Stimulated activated naive CD8-positive, alpha-beta T cell treated with anti-CD3 and anti-CD28 coated beads, Interleukin-15, amount 100 ng/mL, for 72 hours (primary cell): ENCODE measurements at regions not wholly inside any gene's neighbourhood (a gene's known extent, or its start where the extent isn't known, plus 50 kb on each side); places are given as distances from the start of the nearest gene placed in this dataset.
"Not testable (repeated sequence)": the region's sequence is repeated elsewhere in the genome, so short reads cannot be mapped to it uniquely, and the experiment has no call there.

ENCODE experiments used
- ATAC-seq: fragments of 150-1000 bp; cut with Tn5 transposase; 2 replicates; pipeline ENCODE4 v1.10.0; 2021; ENCODE audit warnings: mild to moderate bottlenecking, moderate library complexity
- DNase-seq, 2 donors: peaks; one replicate each; pipeline ENCODE4 v3.0.0; 2021 to 2022
- H3K27ac Mint-ChIP-seq, 2 donors: one replicate each; pipeline ENCODE4 v1.8.0; 2022; ENCODE audit warnings: mild to moderate bottlenecking in 2 of 2, mixed read lengths in 2 of 2, moderate library complexity in 2 of 2
- H3K27me3 Mint-ChIP-seq: one replicate; pipeline ENCODE4 v1.8.0; 2022; ENCODE audit warnings: mixed read lengths
- H3K4me1 Mint-ChIP-seq: one replicate; pipeline ENCODE4 v1.8.0; 2022; ENCODE audit warnings: mild to moderate bottlenecking, mixed read lengths
- H3K4me3 Mint-ChIP-seq, 2 donors: one replicate each; pipeline ENCODE4 v1.8.0; 2022; ENCODE audit warnings: mild to moderate bottlenecking in 2 of 2, mixed read lengths in 2 of 2, moderate library complexity in 1 of 2
- H3K9me3 Mint-ChIP-seq, 2 donors: one replicate each; pipeline ENCODE4 v1.8.0; 2022; ENCODE audit warnings: mixed read lengths in 2 of 2

DNA sequence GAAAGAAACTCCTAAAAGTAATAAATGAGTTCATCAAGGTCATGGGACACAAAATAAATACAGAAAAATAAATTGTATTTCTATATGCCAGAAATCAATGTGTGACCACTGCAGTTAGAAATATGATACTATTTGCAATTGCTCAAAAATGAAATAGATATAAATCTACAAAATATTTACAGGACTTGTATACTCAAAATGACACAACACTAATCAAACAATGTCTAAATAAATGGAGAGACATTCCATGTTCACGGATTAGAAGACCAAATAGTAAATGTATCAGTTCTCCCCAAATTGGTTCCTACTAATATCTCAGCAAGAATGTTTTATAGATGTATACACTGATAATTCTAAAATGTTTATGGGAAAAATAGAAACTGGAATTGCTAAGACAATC lies 345.3 kb downstream of the NR2F1-AS1 start:
- no peaks in the 10 kb centered on the region for H3K4me1 Mint-ChIP-seq
- no peak for DNase-seq
- H3K4me3 Mint-ChIP-seq = no peak overlapping the region
- H3K27ac Mint-ChIP-seq = no peak overlapping the region
- H3K27me3 Mint-ChIP-seq = no peaks in the 10 kb centered on the region
- H3K9me3 Mint-ChIP-seq = peaks cover 0 to 5% of the 10 kb centered on the region in 2 donors
- ATAC-seq = no peak

DNA sequence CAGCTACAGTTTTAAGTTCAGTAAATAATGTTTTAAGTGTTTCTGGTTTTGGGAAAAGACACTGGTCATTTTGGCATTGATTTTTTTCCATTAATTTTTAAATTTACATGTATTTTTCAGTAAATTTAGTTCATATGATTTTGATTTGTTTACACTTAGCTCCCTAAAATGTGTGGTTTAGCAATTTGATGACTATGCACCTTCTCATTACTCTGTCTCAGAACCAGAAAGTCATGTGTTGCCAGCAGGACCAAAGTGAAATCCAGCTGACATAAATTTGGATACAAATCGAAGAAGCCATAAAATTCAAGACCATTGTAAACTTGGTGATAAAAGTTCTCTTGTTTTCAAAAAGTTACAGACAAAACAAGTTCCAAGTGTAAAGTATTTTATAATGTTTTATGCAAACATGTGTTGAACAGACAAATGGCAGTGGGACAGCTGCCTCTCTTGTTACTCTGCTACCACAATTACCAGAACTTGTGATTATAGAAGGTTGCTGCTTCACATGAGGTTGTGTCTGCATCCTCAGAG lies 354.8 kb downstream of the NR2F1-AS1 start:
- Mint-ChIP-seq H3K9me3 (peaks cover 0 to 4% of the 10 kb centered on the region in 2 donors), H3K27ac (no peak overlapping the region), H3K27me3 (no peaks in the 10 kb centered on the region), H3K4me1 (no peaks in the 10 kb centered on the region), H3K4me3 (no peak overlapping the region)
- ATAC-seq = no peak
- no peak for DNase-seq

DNA sequence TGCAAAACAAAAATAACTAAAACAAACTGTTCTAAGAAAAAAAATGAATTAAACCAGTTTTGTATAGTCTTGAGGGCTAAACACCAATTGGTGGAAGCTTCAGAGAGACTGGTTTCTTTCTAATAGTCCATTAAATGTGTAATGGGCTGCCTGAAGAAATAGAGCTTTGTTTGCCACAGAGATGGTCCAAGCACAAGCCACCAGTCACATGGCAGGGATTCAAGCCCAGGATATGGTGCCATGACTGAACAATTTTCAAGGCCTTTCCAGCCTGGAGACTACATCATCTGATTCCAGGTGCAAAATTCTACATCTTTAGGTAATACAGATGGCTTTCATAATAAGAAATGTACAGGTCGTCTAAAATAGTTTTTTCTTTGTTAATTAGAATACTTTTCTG lies 355.3 kb downstream of the NR2F1-AS1 start:
- ATAC-seq (no peak), DNase-seq (no peak)

DNA sequence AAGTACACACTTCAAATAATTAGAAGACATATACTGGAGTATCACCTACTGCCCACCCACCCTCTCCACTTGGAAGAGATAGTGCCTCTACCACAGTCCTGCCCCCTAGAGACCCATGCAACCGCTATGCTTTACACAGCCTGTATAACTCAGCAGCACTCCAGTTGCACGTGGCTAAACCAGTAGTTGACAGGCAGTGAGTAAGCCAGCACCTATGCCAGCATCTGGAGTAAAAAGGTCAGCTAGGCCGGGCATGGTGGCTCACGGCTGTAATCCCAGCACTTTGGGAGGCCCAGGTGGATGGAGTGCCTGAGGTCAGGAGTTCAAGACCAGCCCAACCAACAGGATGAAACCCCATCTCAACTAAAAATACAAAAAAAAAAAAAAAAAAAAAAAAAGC lies 356.4 kb downstream of the NR2F1-AS1 start:
- Mint-ChIP-seq H3K27ac (no peak overlapping the region), H3K9me3 (peaks cover 0 to 4% of the 10 kb centered on the region in 2 donors), H3K4me3 (no peak overlapping the region), H3K27me3 (no peaks in the 10 kb centered on the region), H3K4me1 (no peaks in the 10 kb centered on the region)
- DNase-seq = no peak
- ATAC-seq = no peak

More for the DNA sequence above, 355.3 kb downstream of the NR2F1-AS1 start:
- no peak overlapping the region for H3K27ac Mint-ChIP-seq
- no peaks in the 10 kb centered on the region for H3K27me3 Mint-ChIP-seq
- no peaks in the 10 kb centered on the region for H3K4me1 Mint-ChIP-seq
- H3K9me3 Mint-ChIP-seq = peaks cover 0 to 4% of the 10 kb centered on the region in 2 donors
- no peak overlapping the region for H3K4me3 Mint-ChIP-seq

DNA sequence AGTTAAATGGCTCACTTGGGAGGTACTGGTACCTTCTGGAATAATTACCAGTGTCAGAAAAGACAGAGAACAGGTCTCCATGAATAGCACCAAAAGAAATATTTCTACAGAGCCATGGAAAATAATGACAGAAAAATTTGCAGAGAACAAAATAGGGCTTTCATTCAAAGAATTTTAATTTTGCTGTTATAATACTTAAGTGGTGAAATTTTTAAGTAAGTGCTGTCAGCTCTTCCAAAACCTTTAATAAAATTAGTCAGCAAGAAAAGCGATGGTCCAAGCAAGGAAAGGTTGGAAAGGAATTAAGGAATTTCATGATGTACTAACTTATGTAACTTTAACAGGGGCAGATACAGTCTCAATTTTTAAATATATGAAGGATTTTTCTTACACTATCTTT lies 359.2 kb downstream of the NR2F1-AS1 start:
- Mint-ChIP-seq H3K4me3 (no peak overlapping the region), H3K27ac (no peak overlapping the region), H3K4me1 (no peaks in the 10 kb centered on the region), H3K9me3 (no peaks in the 10 kb centered on the region), H3K27me3 (no peaks in the 10 kb centered on the region)
- ATAC-seq (no peak), DNase-seq (no peak)

DNA sequence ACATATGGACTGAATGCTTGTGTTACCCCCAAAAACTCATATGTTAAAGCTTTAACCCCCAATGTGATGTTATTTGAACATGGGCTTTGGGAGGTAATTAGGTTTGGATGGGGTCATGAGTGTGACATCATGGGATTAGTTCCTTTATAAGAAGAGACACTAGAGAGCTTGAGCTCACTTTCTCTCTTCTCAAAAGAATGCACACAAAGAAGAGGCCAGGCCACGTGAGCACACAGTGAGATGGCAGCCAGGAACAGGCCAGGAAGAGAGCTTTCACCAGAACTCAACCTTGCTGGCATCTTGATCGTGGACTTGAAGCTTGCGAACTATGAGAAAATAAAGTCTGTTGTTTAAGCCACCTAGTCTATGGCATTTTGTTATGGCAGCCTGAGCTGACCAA lies 360.6 kb downstream of the NR2F1-AS1 start:
- ATAC-seq = no peak
- Mint-ChIP-seq H3K4me1 (no peaks in the 10 kb centered on the region), H3K9me3 (no peaks in the 10 kb centered on the region), H3K4me3 (no peak overlapping the region), H3K27ac (no peak overlapping the region), H3K27me3 (no peaks in the 10 kb centered on the region)
- no peak for DNase-seq

DNA sequence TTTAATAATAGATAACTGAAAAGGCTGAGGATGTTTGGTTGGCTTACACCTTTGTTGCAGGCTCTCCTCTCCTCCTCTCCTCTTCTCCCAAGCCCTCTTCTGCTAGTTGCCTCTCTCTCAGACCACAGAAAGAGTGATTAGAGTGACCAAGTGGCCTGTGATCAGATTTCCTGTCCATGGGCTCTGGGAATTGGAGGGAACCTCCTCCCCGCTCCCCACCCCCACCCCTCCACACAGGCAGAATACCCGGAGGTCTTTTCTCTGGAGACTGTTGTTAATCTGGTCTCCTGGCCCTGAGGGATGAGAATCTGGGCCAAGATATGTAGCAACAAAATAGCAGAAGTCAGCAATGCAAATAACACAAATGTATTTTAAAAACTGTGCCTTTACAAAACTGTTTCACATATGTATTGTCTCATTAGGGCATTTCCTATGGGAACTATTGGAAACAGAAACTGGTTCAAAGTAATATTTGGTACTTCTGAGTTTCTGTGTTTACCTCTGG lies 361.3 kb downstream of the NR2F1-AS1 start:
- Mint-ChIP-seq H3K4me3 (no peak overlapping the region), H3K4me1 (no peaks in the 10 kb centered on the region), H3K27ac (no peak overlapping the region), H3K9me3 (no peaks in the 10 kb centered on the region), H3K27me3 (no peaks in the 10 kb centered on the region)
- DNase-seq (no peak), ATAC-seq (no peak)

DNA sequence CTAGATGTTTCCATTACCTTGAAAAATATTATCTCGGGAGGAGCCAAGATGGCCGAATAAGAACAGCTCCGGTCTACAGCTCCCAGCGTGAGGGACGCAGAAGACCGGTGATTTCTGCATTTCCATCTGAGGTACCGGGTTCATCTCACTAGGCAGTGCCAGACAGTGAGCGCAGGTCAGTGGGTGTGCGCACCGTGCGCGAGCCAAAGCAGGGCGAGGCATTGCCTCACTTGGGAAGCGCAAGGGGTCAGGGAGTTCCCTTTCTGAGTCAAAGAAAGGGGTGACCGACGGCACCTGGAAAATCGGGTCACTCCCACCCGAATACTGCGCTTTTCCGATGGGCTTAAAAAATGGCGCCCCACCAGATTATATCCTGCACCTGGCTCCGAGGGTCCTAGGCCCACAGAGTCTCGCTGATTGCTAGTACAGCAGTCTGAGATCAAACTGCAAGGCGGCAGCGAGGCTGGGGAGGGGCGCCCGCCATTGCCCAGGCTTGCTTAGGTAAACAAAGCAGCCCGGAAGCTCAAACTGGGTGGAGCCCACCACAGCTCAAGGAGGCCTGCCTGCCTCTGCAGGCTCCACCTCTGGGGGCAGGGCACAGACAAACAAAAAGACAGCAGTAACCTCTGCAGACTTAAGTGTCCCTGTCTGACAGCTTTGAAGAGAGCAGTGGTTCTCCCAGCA lies 367.8 kb downstream of the NR2F1-AS1 start:
- H3K27ac Mint-ChIP-seq, H3K27me3 Mint-ChIP-seq, ATAC-seq: not testable (repeated sequence)

DNA sequence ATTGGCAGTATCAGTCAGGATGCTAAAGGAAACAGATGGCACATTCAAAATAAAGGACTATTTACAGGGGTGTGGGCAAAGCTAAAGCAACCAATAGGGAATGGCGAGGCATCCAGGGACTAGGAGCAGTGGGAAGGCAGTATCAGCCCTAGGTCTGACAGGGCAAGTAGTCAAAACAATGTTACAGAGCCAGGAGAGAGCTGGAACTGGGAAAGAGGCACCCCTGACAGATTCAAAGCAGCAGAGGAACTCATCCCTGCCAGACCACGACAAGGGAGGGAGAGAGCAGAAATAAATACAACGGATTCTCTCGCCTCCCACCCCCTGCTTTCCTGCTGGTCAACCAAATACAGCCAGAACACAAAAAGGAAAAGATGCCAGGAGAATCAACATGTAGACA lies 371.5 kb downstream of the NR2F1-AS1 start:
- H3K4me1 Mint-ChIP-seq = no peaks in the 10 kb centered on the region
- no peak overlapping the region for H3K4me3 Mint-ChIP-seq
- no peak for ATAC-seq
- no peaks in the 10 kb centered on the region for H3K27me3 Mint-ChIP-seq
- no peak for DNase-seq
- H3K9me3 Mint-ChIP-seq = peaks cover 0 to 15% of the 10 kb centered on the region in 2 donors
- H3K27ac Mint-ChIP-seq = no peak overlapping the region

More for the DNA sequence above, 367.8 kb downstream of the NR2F1-AS1 start:
- not testable (repeated sequence) for DNase-seq, H3K4me1 Mint-ChIP-seq, H3K4me3 Mint-ChIP-seq, H3K9me3 Mint-ChIP-seq

DNA sequence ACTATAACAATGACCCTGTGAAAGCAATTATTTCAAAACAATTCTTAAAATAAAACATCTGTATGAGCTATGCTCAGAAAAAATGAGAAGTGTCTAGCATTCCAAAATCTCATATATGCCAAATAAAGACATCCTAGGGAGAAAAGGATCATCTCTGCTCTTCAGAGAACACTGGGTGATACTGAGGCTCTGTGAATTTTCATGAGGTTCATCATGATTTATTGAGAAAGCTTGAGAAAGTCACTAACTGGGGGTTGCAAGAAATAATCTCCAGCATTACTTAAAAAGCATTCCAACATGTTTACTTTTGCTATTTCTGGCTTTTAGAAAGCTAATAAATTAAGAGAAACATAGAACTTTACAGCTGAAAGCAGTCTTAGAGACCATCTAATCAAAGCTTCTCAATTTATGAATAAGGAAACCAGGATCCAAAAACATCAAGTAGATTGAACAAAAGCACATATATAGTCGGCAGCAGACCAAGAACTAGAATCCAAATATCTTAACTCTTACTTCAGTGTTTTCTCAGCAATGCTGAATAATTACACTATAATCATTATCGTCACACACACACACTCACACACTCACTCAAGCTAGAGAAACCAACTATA lies 372.8 kb downstream of the NR2F1-AS1 start:
- Mint-ChIP-seq H3K4me3 (no peak overlapping the region), H3K27ac (no peak overlapping the region), H3K4me1 (no peaks in the 10 kb centered on the region), H3K27me3 (no peaks in the 10 kb centered on the region), H3K9me3 (peaks cover 0 to 15% of the 10 kb centered on the region in 2 donors)
- ATAC-seq (no peak), DNase-seq (no peak)

DNA sequence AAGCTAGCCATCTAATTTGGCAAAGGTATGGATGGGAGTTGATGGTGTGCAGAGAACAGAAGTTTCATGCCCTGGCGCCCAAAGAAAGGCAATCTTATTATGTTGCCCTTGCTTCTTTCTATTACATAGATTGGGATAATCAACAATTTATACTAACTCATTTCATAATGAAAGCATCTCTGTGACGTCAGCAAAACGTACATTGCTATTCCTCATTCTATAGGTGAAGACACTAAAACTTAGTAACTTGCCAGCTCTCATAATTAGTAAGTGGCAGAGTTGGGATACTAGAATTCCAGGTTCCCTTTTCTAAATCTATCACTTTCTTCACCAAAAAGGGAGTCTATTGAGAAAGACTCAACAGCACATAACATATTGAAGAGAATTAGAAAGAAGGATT lies 374.8 kb downstream of the NR2F1-AS1 start:
- Mint-ChIP-seq H3K9me3 (peaks cover 0 to 15% of the 10 kb centered on the region in 2 donors), H3K27ac (no peak overlapping the region), H3K4me1 (no peaks in the 10 kb centered on the region), H3K27me3 (no peaks in the 10 kb centered on the region), H3K4me3 (no peak overlapping the region)
- DNase-seq (no peak), ATAC-seq (no peak)

DNA sequence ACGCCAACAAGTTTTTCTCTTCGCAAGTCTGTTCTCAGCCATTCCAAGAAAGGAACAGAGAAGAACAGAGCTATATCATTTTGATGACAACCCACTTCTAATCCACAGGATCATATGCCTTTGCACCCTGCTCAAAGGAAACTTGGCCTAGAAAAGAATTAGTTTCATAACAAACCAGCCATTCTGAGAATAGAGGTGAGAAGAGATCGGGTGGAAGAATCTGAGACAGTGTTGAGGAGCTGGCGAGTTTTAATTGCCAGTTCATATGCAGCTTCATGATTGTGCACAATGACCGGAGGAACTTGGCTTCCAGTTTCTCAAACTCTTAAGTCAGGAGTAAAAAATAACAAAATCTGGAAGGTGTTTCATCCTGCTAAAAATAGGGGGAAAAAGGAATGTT lies 380.0 kb downstream of the NR2F1-AS1 start:
- Mint-ChIP-seq H3K4me3 (no peak overlapping the region), H3K27me3 (no peaks in the 10 kb centered on the region), H3K4me1 (no peaks in the 10 kb centered on the region), H3K9me3 (peaks cover 0 to 14% of the 10 kb centered on the region in 2 donors), H3K27ac (no peak overlapping the region)
- no peak for ATAC-seq
- no peak for DNase-seq

DNA sequence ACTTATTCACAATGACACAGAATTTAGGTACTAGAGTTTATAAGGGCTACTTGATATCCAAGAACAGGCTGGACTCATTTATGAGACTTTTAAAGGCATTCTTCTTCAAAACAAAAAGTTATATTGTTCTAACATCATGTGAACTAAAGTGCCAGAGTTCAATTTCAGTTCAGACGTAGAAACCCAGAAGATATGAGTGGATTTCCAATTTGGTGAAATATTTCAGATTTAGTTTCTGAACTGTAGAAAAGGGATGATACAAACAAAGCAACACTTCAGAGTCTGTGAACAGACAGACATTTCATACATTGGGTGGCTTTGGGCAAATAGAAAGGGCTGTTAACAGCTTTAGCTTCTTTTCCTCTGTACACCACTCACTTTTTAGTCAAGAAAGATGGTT lies 384.0 kb downstream of the NR2F1-AS1 start:
- H3K4me1 Mint-ChIP-seq = no peaks in the 10 kb centered on the region
- no peak overlapping the region for H3K27ac Mint-ChIP-seq
- DNase-seq (no peak), ATAC-seq (no peak)
- H3K27me3 Mint-ChIP-seq = no peaks in the 10 kb centered on the region
- H3K4me3 Mint-ChIP-seq = no peak overlapping the region
- no peaks in the 10 kb centered on the region for H3K9me3 Mint-ChIP-seq

DNA sequence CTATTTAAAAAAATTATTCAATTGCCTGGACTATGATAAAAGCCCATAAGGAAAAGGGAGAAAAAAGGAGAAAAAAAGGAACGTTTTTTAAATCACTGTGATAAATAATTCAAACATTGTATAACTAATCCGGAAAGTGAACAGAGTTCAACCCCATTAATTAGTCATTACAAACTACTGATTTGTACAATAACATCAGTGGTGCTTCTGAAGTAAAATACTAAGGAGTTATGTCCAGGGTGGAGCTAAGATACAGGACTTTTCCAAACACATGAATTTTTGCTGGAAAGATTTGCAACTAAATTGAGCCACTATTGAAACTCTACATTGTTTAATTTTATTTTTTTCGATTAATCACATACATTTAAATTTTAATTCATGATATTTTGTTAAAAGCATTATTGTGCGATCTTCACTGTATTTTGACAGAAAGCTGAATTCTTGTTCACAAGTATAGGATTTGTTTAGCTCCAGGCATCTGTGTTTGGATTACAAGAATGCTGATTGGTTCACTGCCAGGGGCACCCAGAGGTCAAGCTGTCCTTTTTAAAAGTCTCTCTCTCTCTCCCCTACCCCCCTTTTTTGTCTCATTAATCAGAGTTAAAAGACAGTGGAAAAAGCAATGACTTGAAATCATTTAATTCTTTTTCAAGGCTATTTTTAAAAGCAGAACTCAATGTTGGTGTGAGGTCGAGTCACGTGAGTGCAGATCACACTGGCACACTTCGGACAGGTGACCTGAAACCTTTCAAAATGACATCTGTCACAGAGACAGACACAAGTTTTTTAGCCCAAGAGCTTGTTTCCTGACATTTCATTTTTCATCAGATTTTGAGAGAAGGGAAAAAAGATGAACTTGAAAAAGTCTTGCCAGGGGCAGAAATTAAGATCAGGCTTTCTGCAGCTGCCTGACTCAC lies 387.3 kb downstream of the NR2F1-AS1 start:
- DNase-seq (no peak), ATAC-seq (no peak)
- H3K4me1 Mint-ChIP-seq = no peaks in the 10 kb centered on the region
- H3K27me3 Mint-ChIP-seq = no peaks in the 10 kb centered on the region
- H3K9me3 Mint-ChIP-seq = no peaks in the 10 kb centered on the region
- no peak overlapping the region for H3K4me3 Mint-ChIP-seq
- no peak overlapping the region for H3K27ac Mint-ChIP-seq

DNA sequence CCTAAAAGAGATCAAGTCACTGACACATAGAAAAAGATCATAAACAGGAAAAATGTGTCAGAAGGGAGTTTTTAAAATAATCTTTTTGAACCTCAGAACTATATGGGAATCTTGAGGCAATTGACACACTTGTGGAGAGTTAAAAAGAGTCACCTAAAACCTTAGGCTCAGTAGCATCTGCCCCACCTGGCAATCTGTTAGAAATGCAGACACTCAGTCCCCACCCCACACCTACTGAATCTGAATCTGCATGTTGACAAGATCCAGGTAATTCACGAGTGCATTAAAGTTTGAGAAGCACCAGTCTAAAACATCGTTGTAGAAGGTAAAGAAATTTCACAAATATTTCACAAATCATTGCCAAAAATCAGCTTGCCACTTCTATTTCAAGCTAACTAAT lies 388.3 kb downstream of the NR2F1-AS1 start:
- DNase-seq (no peak), ATAC-seq (no peak)
- Mint-ChIP-seq H3K4me3 (no peak overlapping the region), H3K9me3 (no peaks in the 10 kb centered on the region), H3K4me1 (no peaks in the 10 kb centered on the region), H3K27me3 (no peaks in the 10 kb centered on the region), H3K27ac (no peak overlapping the region)

DNA sequence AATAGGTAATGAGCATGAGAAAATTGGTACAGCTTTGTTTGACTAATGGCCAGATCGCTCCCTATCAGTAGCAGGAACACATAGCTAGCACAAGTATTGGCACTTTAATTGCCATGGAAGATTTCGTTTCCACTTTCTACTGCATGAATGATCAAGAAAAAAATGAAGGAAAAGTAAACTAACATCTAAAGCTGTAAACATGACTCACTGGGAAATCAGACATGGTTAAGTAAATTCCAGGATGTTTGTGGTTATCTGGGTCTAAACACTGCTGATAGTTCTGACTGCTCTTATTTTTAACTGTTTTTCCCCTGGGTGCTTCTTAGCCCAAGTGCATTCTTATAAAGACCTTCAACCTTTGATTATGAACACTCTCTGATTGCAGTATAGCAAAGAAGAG lies 388.9 kb downstream of the NR2F1-AS1 start:
- H3K27me3 Mint-ChIP-seq = no peaks in the 10 kb centered on the region
- no peak overlapping the region for H3K4me3 Mint-ChIP-seq

More for the DNA sequence above, 388.9 kb downstream of the NR2F1-AS1 start:
- Mint-ChIP-seq H3K4me1 (no peaks in the 10 kb centered on the region), H3K27ac (no peak overlapping the region), H3K9me3 (no peaks in the 10 kb centered on the region)
- ATAC-seq = no peak
- no peak for DNase-seq
